Hepatocyte (in vitro differentiated cells): ENCODE measurements at regions not wholly inside any gene's neighbourhood (a gene's known extent, or its start where the extent isn't known, plus 50 kb on each side); places are given as distances from the start of the nearest gene placed in this dataset.

Experiments
- CTCF ChIP-seq: fragments of 200-600 bp; sonication (generic); IDR thresholded peaks from 2 replicates; pipeline ENCODE4 v1.5.1; 2016; ENCODE audit warnings: antibody characterized with exemption, mild to moderate bottlenecking; ENCODE audit not compliant: poor library complexity
- EZH2 ChIP-seq: fragments of 200-600 bp; sonication (generic); IDR thresholded peaks from 2 replicates; pipeline ENCODE4 v1.6.1; 2016; ENCODE audit warnings: antibody characterized with exemption, mild to moderate bottlenecking, borderline replicate concordance

- TF ChIP-seq CTCF (no peak), EZH2 (no peak)
These were observed 139.0 kb downstream of the SPRY2 start for GRCh38 chr13:80201694-80202468.
